Activated effector memory CD4-positive, alpha-beta T cell treated with anti-CD3 and anti-CD28 coated beads, Interleukin-2, amount 50 U/mL, for 16 hours (primary cell): ENCODE measurements at regions not wholly inside any gene's neighbourhood (a gene's known extent, or its start where the extent isn't known, plus 50 kb on each side); places are given as distances from the start of the nearest gene placed in this dataset.
"Not testable (repeated sequence)": the region's sequence is repeated elsewhere in the genome, so short reads cannot be mapped to it uniquely, and the experiment has no call there.

ENCODE experiments used
- DNase-seq: peaks from one replicate; pipeline ENCODE4 v3.0.0-alpha.2; 2020

DNA sequence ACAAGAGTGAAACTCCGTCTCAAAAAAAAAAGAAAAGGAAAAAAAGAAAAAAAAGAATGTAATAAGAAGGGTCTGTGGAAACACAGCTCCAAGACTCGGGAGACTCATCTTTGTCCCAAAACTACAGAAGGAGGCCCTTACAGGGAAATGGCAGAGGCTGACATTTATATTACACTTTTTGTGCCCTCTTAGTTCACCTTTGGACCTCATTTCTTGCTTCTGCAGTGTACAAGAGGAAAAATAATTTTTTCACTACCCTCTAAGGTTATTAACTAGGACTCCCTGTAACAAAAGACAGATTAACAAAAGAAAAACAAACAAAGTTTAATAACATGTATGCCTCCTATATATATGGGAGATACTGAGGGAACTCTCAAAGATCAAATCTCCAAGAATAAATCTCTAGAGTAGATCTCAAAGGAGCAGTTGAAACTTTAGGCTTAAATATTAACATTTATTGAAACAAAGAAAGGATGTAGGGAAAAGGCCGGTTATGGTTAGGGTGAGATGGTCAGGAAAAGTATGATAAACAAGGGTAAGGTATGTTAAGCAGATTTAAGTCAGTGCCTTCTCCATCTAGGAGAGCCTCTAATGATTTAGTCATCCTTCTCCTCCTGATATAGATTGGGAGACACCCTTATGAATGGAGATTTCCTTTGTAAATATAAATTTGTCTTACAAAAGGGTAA, 121.3 kb upstream of the JADE1 start:
- no peak for DNase-seq

DNA sequence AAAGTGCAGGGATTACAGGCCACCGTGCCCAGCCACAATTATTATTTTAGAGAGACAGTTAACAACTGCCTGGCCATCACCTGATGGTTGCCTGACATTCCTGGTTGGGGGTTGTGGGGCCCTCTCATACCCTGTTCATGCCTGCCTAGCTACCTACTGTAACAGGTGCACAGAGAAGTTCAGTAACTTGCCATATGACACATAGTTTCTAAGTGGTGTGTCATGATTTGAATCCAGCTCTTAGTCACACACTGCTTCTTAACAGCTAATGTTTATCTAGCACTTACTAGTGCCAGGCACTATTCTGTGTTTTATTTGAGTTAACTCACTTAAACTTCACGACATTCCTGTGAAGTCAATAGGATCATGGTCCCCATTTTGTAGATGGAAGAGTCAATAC, 122.7 kb upstream of the JADE1 start:
- DNase-seq = no peak

DNA sequence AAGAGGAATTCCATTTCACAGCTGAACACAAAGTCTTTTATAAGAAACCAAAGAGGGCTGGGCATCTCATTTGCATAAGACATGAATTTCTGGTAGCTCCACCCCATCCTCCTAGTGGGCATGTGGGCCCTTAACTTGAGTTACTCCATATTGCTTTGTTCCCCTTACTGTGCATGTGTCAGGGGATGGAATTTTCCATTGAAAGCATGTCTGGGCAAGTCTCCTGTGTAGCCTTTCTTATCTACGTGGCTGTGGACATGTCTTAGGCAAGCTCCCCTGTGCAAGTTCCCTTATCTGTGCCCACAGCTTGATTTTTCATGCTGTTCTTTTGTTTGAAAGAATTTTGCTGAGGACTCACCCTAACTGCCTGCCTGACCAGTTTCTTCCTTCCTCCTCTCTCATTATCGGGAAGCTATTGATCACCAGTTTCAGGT, 123.5 kb upstream of the JADE1 start:
- no peak for DNase-seq

DNA sequence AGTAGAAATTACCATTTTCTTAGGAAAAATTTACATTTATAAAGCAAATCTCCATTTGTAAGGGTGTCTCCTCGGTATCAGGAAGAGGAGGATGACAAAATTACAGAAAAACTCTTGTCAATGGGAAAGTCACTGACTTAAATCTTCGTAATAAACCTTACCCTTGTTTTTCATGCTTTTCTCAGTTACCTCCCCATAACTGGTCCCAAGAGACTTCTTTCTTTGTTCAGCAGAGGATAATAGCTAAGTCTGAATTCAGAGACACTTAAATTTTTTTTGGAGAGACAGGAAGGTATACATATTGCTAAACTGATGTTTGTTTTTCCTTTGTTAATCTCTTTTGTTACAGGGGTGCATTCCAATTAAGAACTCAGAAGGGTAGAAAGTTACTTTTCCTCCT, 125.5 kb upstream of the JADE1 start:
- no peak for DNase-seq

DNA sequence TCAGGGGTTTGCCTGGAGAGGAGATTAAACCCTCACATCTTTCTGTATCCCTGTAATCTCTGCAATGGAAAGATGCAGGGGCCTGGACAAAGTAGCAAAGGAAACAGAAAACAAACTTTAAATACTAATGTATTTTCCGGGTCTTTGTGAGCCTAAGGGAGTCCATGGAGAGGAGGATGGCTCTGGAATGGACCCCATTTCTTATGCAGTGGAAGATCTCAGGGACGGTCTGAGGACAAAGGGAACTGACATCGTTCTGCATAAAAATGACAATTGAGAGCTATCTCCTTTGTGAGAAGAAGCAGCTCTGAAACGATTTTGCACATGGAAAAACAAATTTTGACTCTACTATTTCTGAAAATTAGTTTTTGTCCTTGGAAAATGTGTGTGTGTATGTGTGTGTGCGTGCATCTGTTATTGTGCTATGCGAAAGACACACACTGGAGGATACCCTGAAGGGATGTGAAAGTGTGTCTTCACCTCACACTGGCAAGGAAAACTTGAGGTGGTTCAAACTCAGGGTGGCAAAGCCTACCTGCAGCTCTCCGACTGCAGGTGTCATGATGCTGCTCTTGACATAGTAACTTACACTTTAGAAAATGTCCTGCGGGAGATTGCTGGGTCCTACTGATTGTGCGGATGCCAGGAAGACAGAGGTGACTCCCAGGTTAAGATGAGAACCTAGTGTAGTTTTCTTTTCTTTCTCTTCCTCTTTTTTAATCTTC, 126.4 kb upstream of the JADE1 start:
- no peak for DNase-seq

DNA sequence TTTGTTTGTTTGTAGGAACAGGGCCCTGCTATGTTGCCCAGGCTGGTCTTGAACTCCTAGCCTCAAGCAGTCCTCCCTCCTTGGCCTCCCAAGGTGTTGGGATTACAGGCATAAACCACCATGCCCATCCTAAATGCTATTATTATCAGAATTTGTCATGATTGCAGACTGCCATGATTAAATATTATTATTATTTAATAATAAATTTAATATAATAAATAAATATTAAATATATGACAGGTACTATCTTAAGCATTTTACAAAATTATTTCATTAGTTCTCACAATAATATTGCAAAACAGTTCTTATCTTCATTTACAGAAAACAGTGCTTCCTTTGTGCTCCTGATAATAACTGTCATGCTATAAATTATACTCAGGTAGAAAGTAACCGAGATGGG, 133.4 kb upstream of the JADE1 start:
- no peak for DNase-seq

DNA sequence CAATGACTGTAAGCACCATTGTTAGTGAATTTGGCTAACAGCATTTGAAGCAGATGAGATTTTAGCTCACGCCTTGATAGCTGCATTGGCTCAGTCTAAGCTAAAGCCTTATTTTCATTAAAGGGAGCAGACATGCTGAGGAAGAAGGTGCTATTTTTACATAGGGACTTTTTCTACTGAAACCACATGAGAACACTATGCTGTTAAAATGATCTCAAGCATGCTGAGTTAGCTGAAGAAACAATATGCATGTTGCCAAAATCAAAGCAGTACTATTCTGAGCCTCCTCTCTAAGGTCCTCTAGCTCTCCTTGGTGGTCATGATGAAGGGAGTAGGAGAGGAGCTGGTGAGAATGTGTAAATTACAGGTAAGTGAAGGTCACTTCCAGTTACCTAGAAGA, 134.4 kb upstream of the JADE1 start:
- DNase-seq = no peak

DNA sequence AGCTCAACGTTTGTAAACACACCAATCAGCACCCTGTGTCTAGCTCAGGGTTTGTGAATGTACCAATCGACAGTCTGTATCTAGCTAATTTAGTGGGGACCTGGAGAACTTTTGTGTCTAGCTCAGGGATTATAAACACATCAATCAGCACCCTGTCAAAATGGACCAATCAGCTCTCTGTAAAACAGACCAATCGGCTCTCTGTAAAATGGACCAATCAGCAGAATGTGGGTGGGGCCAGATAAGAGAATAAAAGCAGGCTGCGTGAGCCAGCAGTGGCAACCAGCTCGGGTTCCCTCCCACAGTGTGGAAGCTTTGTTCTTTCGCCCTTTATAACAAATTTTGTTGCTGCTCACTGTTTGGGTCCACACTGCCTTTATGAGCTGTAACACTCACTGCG, 136.3 kb upstream of the JADE1 start:
- not testable (repeated sequence) for DNase-seq

DNA sequence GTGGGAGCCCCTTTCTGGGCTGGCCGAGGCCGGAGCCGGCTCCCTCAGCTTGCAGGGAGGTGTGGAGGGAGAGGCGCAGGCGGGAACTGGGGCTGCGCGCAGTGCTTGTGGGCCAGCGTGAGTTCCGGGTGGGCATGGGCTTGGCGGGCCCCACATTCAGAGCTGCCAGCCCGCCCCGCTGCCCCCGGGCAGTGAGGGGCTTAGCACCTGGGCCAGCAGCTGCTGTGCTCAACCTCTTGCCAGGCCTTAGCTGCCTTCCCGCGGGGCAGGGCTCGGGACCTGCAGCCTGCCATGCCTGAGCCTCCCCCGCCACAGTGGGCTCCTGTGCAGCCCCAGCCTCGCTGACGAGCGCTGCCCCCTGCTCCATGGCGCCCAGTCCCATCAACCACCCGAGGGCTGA, 136.9 kb upstream of the JADE1 start:
- DNase-seq = not testable (repeated sequence)

DNA sequence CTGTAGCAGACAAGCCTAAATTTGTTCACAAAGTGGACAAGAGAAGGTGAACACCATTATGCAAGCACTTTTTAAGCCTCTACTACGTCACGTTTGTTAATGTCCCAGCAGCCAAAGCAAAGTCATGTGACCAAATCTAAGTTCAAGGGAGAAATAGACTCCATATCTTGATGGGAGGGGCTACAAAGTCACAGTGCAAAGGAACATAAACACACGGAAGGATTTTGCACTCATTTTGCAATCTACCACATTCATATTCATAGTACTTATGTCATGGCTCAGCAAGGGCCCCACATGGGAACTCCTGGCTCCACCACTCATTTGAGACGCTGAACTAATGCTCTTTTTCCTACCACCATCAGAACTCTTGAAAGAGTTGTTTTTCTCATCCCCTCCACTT, 139.0 kb upstream of the JADE1 start:
- DNase-seq = no peak

DNA sequence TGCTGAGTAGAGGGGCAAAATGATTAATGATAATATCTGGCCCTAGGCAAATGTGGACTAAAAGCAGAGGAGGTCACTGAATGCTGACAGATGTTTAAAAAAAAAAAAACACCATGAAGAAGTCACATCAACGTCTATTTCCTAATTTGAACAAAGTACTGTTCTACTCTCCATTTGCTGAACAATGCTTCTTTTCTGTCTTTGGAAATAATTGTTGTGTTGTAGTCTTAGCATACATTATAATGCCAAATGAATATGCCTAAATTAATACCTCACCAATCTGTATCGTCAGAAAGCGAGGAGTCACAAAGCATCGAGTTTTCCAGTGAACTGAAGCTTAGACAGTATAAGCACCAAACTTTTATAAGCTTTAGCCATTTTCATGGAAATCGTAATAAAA, 140.9 kb upstream of the JADE1 start:
- no peak for DNase-seq

DNA sequence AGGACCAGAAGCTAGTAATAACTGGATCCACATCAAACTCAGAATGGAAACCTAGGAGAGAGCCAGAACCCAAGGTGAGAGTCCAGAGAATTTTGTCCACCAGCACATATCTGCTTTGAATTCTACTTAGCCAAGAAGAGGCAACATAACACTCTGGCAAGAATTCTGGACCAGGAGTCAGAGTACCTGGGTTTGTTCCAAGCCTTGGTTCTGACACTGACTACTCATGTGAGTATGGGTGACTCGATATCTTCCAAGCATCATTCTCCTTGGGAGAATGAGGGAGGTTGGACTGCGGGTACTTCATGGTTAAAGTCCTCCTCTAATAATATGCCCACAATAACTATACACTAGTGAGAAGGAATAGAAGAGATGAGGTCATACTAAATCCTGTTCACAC, 144.0 kb upstream of the JADE1 start:
- DNase-seq = no peak

DNA sequence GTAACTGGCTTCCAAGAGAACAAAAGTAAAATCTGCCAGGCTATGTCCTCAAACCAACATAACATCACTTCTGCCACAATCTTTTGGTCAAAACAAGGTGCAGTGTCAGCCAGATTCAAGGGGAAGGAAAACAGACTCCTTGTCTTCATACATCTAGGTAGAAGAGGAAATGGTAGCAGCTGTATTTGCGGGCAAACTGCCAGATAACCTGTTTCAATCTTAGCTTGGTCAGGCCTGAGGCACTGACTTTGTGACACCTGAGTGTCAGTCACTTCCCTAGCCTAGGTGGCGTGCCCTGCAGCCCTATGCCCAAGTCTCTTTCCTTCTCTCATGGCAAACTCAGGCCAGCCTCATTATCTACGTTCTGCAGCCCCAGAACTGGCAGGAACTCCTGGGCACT, 146.2 kb upstream of the JADE1 start:
- DNase-seq = no peak

DNA sequence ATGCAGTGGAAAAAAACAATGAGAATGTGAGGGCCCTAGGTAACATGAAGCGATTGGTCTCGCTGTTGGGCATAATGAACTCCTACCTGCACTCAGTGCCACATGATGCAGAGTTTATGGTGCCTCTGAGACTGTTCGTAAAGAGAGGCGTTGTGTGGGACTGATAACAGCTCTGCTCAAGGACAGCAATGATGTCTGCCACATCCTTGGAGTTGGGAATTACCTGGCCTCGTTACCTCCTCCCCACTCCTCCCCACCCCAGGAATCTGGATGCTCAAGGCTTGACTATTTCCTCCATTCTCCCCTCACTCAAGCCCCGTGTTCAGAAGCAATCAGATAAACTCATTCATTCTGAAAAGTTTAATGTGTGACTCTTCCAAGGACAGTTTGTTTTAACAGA, 148.0 kb upstream of the JADE1 start:
- DNase-seq = no peak

DNA sequence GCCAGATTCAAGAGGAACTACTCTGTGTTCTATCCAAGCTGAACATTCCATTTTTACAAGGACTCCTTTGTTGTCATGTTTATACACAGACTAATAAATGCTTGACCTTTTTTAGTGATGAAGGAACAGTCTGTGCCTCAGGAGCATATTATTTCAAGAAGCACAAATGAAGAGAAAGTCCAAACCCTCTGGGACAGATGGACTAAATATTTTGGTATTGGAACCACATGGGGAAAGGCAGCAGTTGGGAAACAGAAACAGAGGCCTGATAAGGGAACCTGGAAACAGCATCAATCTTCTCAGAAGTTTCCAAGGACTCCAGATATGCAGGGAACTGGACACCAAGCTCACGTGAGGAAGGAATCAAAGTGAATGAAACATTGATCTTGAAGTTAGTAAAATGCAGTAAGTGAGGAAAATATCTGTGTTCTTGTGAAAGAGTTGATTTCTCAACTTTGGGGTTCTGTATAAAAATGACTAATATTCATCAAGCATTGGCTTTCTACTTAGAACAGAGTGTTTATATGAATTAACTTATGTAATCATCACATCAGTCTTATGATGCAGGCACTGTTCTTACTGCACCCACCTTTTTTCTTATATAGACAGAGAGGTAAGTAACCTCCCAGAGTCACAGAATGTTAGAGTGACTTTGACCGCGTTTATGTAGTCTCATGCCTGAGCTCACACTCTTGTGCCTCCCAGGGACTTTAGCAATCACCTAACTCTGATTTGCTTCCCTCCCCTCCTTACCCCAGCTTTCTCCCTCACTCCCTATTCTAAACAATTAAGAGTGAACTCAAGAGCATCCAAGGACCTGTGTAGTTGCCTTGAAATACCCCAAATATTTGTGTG, 148.9 kb upstream of the JADE1 start:
- no peak for DNase-seq

DNA sequence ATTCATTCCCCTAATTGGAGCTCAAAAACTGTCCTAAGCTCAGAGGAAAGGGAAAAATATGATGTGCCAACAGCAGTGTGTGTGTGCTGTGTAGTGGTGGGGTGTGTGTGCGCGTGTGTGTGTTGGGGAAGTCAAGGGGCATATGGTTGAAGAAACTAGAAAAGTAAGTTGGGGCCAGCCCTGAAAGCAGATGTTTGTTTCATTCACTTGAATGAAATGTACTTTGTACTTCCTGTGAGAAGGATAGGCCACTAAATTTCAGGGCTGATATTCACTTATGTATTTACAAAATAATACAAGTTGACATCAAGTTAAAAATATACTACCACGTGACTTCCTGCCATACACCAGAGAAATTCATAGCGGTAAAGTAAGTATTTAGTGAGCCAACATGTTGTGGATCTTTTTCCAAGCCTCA, 151.3 kb upstream of the JADE1 start:
- DNase-seq = no peak

DNA sequence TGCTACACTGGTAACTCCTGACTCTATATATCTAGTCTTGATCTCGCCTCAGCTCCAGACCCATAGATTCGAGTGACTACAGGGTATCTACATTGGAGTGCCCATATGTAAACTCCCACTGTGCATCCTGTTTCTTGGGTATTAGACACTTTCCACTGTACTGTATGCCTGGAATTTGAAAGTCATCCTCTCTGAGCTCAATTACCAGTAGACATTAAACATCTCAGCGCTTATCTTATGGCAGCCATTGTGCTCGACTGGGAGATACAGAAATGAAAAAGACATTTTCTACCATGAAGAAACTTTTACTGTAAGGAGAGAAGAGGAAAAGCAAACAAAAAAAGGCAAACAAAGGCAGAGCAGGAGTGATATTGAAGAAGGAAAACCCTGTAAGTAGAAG, 151.9 kb upstream of the JADE1 start:
- DNase-seq = no peak

DNA sequence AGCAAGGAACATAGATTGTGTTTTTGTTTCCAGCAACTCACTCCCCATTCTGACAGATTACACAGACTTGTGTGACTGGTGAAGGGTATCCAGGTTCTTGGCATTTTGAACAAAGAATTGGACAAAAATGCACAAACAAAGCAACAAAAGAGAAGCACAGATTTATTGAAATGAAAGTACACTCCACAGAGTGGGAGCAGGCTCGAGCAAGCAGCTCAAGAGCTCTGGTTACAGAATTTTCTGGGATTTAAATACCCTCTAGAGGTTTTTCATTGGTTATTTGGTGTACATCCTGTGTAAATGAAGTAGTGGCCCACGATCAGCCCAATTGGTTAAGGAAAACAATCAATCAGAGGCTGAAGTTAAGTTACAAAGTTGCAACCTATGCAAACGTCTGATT, 155.0 kb upstream of the JADE1 start:
- no peak for DNase-seq

DNA sequence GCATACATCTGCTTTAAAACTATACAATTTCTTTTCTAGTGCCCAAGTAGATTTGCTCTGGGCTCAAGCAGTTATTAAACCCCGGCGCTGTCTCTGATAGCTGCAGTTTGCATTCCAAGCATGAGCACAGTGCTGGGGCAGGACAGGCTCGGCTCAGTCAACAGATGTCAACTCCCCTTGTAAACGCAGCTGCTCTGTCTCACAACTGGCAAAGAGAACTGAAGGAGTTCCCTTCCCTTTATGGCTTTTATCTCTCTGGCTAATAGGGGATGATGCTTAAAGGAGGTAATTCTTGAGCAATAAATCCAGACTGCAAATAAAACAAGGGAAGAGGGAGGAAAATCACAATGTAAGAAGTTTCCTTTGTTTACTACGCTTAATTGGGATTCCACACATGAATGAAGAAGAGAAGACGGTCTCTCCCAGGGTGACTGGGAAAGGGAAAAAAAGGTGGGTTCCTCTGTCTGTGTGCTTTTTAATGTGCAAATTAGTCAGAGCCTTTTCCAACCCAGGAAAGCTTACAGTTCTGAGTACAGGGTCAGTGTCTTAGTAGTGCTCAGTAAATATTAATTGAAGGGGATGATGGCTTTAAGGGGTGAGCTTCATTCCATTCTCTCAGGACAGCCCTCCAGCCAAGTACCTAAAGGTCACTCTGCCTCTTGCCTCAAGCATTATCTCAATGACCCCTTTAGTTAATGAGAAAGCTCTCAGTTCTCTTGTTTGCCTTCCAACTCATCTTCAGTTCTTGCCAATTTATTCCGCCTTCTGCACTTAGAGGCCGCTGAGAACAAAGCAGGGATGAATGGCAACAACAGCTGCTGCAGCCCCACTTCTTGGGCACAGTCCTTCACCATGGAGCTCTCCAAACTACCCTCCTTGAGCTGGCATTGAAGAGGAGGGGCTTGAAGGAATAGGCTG, 155.7 kb upstream of the JADE1 start:
- no peak for DNase-seq

DNA sequence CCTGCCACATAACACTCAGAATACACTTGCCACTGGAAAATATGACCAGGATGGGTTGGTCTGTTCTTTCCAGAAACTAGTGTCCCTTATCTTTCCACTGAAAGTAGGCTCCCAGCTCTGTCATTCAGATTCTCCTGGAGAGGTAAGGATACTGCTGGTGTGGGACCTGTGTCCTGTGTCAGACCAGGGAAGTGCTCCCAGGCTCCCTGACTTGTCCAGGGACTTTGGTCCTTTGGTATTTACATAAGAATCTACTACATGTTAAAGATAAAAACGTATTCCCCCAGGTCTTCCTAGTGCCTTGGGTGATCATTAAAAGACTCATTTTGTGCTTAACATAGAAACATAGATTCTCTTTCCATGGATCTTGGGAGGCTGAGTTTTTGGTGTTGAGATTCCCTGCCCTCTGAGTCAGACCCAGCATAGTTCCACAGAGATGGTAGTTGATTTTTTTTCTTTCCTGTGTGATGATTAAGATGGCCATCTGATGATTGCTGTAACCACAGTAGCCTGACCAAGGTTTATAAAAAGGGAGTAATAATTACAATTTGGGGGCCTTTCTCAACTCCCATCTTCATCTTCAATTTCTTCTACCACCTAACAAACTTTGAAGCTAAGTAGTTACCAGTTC, 159.8 kb upstream of the JADE1 start:
- DNase-seq = no peak

DNA sequence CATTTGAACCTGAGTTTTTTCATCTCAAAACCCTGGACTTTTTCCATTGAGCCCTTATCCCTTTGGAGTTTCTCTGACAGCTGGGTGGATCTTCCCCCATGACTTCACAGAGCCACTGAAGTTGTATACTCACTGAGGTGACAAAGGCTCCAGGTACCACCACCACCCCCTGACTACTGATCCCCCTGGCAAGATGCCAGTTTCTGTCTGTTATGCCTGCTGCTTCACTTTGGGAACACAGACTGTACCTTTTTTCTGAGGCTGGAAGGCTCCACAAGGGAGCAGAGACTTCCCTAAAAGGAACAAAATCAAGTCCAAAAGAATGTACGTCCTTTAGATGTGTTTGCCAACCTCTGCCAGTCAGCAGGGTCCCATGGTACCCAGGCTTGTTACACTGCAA, 160.3 kb upstream of the JADE1 start:
- DNase-seq = no peak

DNA sequence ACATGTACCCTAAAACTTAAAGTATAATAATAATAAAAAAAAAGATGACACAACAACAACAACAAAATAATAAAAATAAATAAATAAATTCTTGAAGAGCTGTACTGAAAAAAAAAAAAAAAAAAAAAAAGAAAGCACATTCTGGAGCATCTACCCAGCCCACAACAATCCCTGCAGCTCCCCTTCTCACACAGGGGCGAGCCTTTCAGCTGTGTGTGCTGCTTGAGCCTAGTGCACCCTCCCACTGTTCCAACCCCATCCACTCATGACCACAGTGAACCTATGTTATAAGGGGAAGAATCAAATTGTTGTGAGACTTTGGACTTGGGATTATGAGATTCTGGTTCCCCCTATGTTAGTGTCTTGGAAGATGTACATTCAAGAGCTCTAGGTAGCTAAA, 161.5 kb upstream of the JADE1 start:
- no peak for DNase-seq
